HG03342 (cell line): ENCODE measurements at regions not wholly inside any gene's neighbourhood (a gene's known extent, or its start where the extent isn't known, plus 50 kb on each side); places are given as distances from the start of the nearest gene placed in this dataset.
A peak's percentile ranks its signal among the peaks of the same experiment; 100 is the strongest.

Source experiments
- ATAC-seq: cut with Tn5 transposase; IDR thresholded peaks from one replicate; pipeline ENCODE4 v1.9.1; 2021; ENCODE audit warnings: mild to moderate bottlenecking, moderate library complexity; ENCODE audit not compliant: unreplicated experiment

DNA sequence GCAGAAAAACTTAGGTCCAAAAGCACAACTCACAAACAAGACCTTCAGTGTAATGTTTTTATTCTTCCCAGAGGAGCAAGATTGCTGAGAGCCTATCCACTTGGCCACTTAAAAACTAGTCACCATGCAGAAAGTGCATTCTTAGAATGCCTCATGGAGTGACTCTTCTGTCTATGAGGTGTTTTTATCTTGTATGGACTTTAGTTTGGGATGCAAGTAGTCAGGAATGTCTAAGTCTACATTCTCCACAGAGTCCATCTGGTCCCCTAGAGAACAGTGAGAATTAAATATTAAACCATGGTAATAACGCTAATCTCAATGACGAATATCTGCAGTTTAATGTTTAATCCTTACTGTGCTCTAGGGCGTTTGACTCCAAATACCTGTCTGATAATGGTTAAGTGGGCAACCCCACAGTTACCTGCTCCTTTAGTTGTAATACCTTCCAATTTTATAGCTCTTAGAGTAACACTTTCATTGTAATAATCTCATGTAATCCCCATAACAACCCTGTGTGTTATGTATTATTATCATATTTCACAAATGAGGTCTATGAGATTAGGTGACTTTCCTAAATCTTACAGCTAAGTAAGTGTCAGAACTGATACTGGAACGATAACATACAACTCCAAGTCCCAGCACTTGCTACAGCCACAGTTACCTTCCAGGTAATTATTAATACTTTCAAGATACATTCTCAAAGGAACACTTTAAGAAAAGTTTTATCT is 235.6 kb upstream of the JADE1 start:
- ATAC-seq, result no peak

DNA sequence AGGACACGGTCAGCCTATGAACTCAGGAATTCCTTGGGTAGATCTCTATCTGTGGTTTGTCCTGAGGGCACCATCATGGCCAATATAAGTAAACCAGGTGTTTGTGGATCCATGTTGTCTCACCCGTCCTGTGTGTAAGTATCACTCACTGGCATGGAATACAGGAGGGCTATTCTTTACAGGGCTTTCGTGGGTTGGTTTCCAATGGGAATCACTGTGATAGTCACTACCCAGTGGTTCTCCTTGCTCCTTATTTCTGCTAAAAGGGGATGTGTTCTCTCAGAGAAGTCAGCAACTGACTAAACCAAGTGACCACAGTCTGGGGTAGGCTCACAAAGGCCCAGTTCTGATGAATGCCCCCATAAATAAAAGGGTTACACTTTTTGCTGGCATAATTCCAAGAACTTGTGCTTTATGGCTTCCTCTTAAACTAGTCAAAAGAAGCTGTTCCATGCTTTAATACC is 236.7 kb upstream of the JADE1 start:
- ATAC-seq, result no peak

DNA sequence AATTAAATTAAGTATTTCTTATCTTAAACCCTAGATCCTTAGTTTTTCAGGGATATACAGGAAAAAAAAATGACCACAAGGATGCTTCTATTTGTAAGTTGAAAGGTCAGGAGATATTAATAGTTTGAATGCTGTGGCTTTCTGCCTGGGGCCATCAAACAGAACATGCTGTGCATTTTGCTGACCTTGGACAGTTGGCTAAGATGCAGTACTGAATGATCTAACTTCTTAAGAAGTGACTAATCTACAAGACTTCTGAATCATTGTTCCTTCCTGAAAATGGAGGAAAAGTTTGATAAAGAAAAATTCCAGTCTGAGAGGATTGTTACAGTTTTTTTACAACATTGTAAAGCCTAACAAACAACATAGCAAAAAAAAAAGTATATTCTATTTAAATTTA is 237.8 kb upstream of the JADE1 start:
- no peak for ATAC-seq

DNA sequence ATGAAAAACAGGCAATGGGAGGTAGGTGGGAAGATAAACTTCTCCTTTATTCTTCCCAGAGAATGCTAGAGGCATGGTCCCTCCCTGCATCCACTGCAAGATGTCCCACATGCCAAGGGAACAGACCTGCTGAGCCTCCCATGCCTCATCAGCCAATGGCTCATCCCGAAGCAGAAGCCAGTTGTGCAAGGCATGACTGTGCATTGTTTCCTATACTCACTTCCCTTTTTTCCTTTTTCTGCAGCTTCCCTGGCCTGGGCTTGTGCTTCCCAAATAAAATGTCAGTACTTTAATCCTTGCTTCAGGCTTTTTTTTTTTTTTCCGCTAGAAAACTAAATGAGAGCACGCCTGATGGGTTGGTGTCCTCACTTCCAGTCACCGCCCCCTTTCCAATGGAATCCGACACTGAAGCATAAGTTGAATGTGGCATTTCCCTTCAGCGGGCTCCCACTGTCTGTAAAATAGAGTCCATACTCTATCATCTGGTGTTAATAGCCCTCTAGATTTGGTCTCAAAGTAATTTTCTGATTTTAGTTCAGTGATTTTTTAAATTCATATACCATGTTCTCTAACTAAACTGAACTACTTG is 239.0 kb upstream of the JADE1 start:
- ATAC-seq, result no peak

DNA sequence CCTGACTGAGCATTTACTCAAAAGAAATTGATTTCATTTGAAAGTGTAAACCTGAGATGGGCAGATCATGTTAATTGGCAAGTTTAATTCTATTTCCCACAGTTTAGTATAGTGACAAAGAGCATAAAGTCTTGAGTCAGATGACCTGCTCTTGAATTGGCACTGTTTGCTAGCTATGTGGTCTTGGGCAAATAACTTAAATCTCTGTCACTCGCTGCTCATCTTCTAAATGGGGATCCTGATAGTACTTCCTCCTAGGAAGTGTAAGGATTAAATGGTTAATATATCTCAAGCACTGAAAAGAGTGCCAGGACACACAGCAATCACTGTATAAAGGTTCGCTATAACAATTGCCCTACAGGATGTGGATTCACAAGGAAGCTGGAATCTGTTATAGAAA is 242.8 kb upstream of the JADE1 start:
- ATAC-seq, result no peak

DNA sequence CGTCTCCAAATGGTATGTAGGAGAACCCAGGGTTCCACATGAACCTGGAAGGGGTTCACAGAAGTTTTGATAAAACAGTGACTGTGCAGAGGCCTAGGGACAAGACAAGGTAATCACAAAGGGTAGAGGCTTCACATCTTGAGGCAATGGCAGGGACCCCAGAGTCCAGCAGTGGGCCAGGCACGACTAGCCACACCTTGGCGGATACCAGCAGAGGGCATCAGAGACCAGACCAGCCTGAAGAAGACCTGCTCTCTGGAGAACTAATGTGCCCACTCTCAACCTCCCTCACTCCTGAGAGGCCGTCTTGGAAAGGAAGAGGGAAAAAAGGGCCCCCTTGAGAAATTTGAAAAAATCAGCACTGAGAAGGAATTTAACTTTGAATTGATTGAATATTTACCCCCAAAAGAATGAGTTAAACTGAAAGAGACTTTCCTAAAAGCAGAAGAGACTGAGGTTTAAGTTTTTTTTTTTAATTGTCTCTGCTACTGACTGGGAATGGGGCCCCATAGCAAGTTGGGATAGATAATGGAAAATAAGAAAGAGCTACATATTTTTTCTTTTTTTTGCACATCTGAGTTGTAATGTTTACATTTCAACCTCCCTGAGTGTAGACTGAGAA is 243.8 kb upstream of the JADE1 start:
- ATAC-seq, result no peak

DNA sequence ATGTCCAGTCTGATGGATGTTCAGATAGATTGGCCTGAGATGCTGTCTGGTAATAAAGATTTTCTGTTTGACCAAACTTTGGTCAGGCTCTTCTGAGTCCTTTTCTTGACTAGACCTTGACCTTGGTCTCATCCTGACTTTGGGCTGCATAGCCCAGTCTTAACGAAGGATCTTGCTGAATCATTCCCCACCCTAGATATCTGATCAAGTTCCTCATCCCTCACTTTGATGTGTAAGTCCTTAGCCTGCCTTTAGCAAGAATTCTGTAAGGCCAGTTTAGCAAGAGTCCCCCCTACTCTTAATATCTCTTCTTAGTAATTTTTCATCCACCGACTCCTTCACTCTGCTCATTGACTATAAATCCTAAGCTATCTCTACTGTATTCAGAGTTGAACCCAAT is 244.4 kb upstream of the JADE1 start:
- ATAC-seq, result no peak

DNA sequence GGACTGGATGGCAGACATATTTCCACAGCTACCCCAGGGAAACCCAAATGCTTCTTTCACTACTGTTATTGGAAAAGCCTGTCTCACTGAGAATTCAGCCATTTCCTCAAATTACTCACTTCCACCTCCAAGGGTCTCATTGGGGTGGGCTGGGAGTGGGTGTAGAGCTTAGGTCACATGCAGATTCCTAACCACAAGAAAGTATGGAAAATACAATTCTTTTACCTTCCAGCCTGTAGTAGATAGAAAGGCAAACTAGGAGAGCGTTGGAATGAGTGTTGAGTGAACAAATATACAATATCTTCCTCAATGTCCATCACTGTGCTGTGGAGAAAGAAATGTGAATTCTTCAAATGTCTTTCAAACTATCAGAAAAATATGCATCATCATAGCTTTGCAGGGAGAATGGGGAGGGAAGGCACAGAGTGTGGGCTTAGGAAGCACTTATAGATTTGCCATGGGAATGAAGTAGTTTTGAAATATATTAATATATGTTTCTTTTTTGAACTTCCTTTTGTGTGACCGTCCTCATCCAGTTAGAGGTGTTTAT is 245.3 kb upstream of the JADE1 start:
- no peak for ATAC-seq

DNA sequence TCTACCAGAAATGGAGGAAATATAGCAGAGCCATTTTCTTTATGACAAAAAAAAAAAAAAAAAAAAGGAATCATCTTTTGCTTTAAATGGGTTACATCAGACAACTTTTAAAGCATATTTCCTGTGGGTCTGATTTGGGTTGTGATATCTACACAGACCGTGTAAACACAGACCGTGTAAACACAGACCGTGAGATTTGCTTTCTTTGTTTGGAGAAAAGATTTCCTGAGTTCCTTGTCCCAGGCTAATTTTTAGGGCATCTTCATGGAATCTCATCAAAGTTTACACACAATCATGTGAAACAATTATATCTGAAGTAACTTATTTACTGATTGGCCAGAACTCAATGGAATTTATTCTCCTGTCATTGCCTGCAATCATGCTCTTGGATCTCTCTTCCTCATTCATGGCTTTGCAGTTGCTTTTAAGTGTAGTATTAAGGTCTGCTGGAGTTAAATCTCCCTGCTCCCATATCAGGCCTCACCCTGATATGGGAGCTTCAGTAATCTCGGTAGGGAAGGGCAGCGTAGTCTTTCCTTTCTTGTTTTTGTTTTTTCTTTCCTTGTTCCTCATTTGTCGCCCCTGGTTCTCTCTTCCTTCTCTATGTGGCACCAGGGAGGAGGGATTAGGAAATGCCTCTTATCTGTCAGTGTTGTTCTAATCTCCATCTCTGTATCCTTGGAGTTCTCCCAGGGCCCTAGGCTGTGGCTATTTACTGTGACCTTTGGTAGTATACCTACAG is 248.6 kb upstream of the JADE1 start:
- ATAC-seq, result no peak

DNA sequence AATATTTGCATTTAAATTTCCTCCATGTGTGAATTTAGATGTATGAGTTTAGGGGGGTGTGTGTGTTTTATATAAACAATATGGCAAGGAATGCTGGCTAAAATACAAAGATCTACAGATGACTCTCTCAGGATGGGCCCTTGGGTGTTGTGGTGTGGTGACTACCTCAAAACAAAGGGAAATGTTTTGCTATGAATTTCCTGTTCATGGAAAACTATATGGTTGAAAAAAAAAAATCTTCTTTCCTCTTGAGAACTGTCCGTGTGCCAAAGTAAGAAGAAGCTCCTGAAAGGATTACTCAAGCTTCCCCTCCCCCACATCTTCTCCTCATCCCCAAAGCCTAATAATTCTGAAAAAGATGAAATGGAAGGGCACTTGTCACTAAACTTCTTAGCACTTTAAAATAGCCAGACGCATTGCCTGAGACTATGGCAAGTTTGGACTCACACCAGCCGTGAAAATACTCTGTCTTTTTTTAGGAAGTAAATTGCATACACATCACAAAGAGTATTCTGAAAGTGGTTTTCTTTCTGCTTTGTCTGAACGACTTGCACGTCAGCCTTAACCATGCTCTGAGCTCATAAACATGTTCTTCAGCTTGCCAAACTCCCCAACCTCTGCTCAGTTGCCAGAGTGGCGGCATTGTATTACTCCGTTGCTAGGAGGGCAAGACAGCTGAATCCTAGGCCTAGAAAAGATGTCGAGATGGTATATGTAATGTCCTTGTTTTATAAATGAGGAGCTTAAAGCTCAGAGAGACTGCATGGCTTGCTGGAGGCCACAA is 250.4 kb upstream of the JADE1 start:
- no peak for ATAC-seq

DNA sequence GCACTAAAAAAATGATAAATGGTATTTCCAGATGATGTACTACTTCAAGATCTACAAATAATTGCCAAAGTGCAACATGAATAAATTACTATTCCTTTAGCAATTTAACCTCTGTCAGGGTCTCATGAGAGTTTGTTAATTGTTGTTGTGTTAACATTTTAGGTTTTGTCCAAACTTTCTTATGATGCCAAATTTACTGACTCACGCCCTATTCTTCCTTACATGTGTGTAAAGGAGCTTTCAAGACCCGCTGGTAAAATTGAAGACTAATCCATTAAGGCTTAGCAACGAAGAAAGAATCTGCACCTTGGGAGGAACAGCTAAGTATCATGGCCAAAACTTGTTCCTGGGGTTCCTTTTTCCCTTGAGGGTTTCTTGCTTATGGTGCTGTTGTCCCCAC is 252.7 kb upstream of the JADE1 start:
- no peak for ATAC-seq

DNA sequence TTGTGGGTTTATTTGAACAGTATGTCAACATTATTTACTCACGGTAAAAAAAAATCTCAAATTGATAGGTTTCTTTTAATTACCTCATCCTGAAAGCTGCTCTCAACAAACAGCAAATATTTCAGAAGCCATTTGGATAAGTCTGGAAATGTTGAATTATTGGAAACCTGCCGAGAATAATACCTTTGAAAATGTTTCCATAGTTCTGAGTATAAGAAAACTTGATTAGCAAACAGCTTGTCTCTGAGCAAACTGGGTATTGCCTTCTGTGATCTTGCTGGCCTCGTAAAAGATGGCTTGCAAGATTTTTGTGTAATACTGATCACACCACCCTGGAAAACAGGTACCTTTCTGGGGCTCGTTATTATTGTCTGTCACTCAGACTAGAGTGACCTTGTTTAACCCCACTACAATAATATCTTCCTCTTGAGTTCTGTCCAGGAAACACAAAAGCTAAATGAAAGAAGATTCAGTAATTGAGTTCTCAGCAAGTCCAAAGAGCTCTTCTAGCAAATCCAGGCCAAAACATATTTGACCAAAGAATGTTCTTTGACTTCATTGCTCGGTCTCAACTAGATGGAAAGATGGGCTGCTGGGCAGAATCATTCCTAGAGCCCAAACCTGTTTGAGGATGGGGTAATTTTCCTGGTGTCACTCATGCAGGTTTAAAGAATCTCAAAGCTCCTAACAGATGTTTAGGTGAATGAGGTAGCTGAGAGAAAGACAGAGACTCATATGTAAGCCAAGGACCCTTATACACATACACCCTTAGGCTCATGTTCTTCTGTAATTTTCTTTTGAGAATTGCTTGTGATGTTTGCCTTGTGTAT is 255.6 kb upstream of the JADE1 start:
- no peak for ATAC-seq

DNA sequence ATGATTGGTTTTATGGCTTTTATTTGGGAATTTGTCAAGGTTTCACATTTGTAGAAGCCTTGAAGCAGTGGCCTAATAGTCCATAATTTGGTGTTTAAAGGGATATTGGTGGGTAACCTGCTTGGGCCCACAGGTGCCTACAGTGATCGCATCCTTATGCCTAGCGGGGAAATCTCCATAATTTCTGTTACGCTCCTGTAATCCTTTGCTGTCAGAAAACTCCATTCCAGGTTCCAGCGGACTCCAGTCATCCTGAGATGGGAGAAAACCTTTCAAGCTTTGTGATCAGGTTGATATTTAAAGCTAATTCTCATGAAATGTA is 257.0 kb upstream of the JADE1 start:
- no peak for ATAC-seq

DNA sequence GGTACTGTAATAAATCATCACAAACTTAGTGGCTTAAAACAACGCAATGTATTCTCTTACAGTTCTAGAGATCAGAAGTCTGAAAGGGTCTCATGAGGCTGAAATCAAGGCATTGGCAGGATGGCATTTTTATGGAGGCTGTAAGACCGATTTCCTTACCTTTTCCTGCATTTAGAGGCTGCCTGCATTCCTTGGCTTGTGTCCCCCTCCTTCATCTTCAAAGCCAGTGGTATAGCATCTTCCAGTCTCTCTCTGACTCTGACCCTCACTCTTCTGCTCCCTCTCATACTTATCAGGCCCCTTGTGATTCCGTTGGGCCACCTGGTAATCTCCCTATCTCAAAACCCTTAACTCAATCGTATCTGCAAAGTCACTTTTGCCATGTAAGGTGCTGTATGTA is 258.2 kb upstream of the JADE1 start:
- no peak for ATAC-seq

DNA sequence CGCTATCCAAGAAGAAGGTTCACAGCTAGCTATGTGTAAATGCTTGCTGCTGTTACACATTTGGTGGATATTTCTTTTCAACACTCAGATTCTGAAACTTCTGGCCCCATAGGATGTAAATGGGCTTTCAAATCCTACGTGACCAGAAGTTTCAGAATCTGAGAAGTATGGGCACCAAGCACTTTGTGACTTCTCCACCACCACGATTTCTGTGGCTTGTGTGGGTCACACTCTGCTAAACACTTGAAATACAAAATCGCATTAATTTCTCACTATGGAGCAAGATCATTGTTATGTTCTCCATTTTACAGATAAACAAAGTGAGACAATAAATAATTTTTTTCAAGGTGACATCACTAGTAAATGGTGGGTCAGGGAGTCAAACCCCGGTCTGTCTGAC is 259.4 kb upstream of the JADE1 start:
- ATAC-seq, result peak; percentile 35

DNA sequence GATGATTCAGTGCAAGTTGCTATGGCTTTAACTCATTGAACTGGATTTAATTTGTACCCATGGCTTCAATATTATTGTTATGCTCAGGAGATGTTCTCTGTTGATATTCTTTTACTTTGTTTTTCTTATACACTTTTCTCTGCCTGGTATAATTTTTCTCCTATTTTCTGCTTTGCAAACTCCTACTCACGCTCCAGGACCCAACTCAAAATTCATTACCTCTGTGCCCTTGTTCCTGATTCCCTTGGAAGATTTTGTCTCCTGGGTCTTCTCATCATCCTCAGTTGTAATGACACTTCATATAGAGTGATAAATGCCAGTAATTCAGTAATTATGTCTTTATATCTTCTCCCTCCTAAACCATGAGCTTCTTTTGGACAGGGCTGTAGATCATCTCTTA is 259.9 kb upstream of the JADE1 start:
- no peak for ATAC-seq

DNA sequence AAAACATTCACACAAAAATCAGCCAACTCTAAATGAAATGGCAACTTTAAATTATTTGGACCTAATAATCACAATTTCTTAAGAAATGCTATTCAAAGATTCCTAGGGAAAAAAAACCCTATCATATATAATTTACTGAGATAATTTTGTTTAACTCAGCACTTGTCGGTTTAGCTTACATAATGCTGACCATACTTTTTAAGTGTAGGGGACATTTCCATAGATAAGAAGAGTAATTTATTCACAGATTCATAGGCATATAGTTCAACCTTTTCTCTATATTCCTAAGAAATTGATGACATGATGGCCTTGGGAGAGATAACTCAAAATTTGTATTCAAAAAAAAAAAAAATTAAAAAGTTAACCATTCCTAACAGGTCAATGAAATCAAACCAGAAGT is 260.8 kb upstream of the PGRMC2 start:
- no peak for ATAC-seq

DNA sequence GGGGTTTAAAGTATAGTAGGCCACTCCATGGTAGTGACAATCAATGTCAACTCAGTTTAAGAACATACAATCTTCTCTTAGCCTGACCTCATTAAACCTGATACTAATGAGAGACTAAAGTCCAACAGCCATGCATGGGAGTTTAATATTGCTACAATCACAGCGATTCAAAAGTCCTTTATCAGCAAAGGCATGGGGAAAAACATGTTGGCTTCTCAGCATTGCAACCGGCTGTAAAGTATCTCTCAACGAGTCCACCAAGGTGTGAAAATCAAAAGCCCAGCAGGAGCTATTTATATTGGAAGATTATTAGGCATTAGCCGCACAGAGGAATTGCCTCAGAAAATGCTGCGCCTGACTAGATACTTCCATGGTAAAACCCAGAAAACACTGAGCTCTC is 256.7 kb upstream of the PGRMC2 start:
- ATAC-seq, result no peak

DNA sequence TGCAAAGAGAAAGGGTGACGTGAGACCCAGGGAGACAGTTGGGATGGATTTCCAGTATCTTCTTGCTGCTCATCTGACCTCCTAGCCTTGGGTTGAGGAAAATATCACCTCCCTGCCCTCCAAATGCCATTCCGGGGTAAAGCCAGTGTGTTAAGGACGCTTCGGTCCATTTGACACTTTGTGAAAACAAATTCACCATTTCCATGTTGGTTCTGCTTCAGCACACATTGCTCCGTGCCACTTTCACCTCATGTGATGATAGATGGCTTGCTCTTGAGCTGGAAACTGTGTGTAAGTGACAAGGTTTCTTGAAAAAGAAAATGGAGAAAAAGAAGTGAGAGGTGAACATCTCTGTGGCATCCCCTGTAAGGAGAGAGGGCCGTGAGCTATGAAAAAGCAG is 256.1 kb upstream of the PGRMC2 start:
- ATAC-seq, result no peak

DNA sequence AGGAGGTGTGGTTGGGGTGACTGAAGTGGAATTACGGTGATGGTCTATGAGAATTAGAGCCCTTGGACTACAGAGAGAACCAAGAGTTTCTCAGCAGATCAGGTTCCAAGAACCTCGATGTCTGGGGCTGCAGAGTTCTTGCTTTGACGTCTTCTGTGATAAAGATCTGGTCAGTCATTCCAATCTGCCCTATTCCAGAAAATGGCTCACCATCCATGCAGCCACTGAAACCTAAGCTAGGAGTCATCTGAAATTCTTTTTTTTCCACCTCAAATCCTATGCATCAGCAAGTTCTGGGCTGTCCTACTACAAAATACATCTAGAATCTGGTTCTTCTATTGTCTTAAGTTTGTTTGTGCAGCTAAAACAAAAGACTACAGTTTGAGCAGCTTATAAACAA is 254.4 kb upstream of the PGRMC2 start:
- ATAC-seq, result no peak
